GM18498 (cell line): ENCODE measurements at regions not wholly inside any gene's neighbourhood (a gene's known extent, or its start where the extent isn't known, plus 50 kb on each side); places are given as distances from the start of the nearest gene placed in this dataset.

Experiments
- ATAC-seq: cut with Tn5 transposase; IDR thresholded peaks from one replicate; pipeline ENCODE4 v1.9.1; 2021; ENCODE audit warnings: mild to moderate bottlenecking, moderate library complexity; ENCODE audit not compliant: unreplicated experiment

GRCh38 chr4:123564758-123565346 is 168.3 kb downstream of the SPRY1 start:
- ATAC-seq: peak; percentile 100

GRCh38 chr4:123568936-123569335 is 172.3 kb downstream of the SPRY1 start:
- no peak for ATAC-seq

GRCh38 chr4:123569541-123569940 is 172.9 kb downstream of the SPRY1 start:
- ATAC-seq: no peak

- ATAC-seq: no peak
These were observed 177.4 kb downstream of the SPRY1 start for GRCh38 chr4:123573866-123574508.

GRCh38 chr4:123575291-123575690 is 178.7 kb downstream of the SPRY1 start:
- no peak for ATAC-seq

GRCh38 chr4:123577225-123577906 is 180.8 kb downstream of the SPRY1 start:
- no peak for ATAC-seq

- no peak for ATAC-seq
These were observed 181.9 kb downstream of the SPRY1 start for GRCh38 chr4:123578276-123579029.

- no peak for ATAC-seq
These were observed 183.4 kb downstream of the SPRY1 start for GRCh38 chr4:123579961-123580360.

GRCh38 chr4:123580981-123581664 is 184.5 kb downstream of the SPRY1 start:
- no peak for ATAC-seq

- ATAC-seq: no peak
These were observed 185.2 kb downstream of the SPRY1 start for GRCh38 chr4:123581802-123582201.

GRCh38 chr4:123583043-123583442 is 186.4 kb downstream of the SPRY1 start:
- no peak for ATAC-seq

- no peak for ATAC-seq
These were observed 188.5 kb downstream of the SPRY1 start for GRCh38 chr4:123585111-123585510.

- peak; percentile 25 for ATAC-seq
These were observed 191.4 kb downstream of the SPRY1 start for GRCh38 chr4:123587983-123588494.

- ATAC-seq: peak; percentile 77
These were observed 192.1 kb downstream of the SPRY1 start for GRCh38 chr4:123588631-123589241.

GRCh38 chr4:123589301-123589700 is 192.7 kb downstream of the SPRY1 start:
- ATAC-seq: no peak

GRCh38 chr4:123591875-123592274 is 195.3 kb downstream of the SPRY1 start:
- ATAC-seq: no peak

GRCh38 chr4:123593655-123594054 is 197.1 kb downstream of the SPRY1 start:
- no peak for ATAC-seq

GRCh38 chr4:123596805-123597204 is 200.2 kb downstream of the SPRY1 start:
- no peak for ATAC-seq

- ATAC-seq: no peak
These were observed 201.0 kb downstream of the SPRY1 start for GRCh38 chr4:123597586-123597985.

- no peak for ATAC-seq
These were observed 201.7 kb downstream of the SPRY1 start for GRCh38 chr4:123598331-123598730.
